PC-9 (cell line): ENCODE measurements at regions not wholly inside any gene's neighbourhood (a gene's known extent, or its start where the extent isn't known, plus 50 kb on each side); places are given as distances from the start of the nearest gene placed in this dataset.
A peak's percentile ranks its signal among the peaks of the same experiment; 100 is the strongest.

Source experiments
- BruUV-seq: library from RNA; stranded (reverse); fragments of 400-500 nt; replicated peaks from 2 replicates; lab custom pipeline; 2021; lab: Mats Ljungman, UMichigan
- CTCF ChIA-PET: fragments of 300-600 bp; sonication (Branson Sonifier 250); formaldehyde crosslinking; loops from one replicate; lab custom pipeline; 2022; ENCODE audit warnings: antibody characterized with exemption; lab: Charles Lee
- POLR2A ChIA-PET: fragments of 300-600 bp; sonication (Branson Sonifier 250); formaldehyde crosslinking; loops from one replicate; lab custom pipeline; 2022; ENCODE audit warnings: antibody characterized with exemption; ENCODE audit not compliant: unreplicated experiment; lab: Charles Lee
- DNase-seq, 2 experiments: peaks; one replicate each; pipeline versions ENCODE4 v3.0.0 to v3.0.0-alpha.2; 2015 to 2022; ENCODE audit warnings: mixed read lengths in 1 of 2
- H2AFZ ChIP-seq: fragments of 200-600 bp; sonication (generic); 2 replicates; pipeline ENCODE4 v1.8.1; 2017; ENCODE audit warnings: antibody characterized with exemption
- H3F3A ChIP-seq: fragments of 200-600 bp; sonication (generic); 2 replicates; pipeline ENCODE4 v1.8.1; 2017; ENCODE audit warnings: antibody characterized with exemption, mild to moderate bottlenecking, low read depth; ENCODE audit not compliant: insufficient read depth
- H3K27ac ChIP-seq: fragments of 200-600 bp; sonication (generic); 2 replicates; pipeline ENCODE4 v1.6.1; 2016; ENCODE audit warnings: mixed run types
- H3K27me3 ChIP-seq: fragments of 200-600 bp; sonication (generic); 2 replicates; pipeline ENCODE4 v1.6.1; 2016; ENCODE audit warnings: low read depth, mixed run types; ENCODE audit not compliant: insufficient read depth
- H3K36me3 ChIP-seq: fragments of 200-600 bp; sonication (generic); 2 replicates; pipeline ENCODE4 v1.6.1; 2016; ENCODE audit warnings: low read depth, mixed run types
- H3K4me1 ChIP-seq: fragments of 200-600 bp; sonication (generic); replicated peaks from 2 replicates; pipeline ENCODE4 v1.6.1; 2016; ENCODE audit warnings: mixed run types; ENCODE audit not compliant: insufficient read depth
- H3K4me2 ChIP-seq: fragments of 200-600 bp; sonication (generic); 2 replicates; pipeline ENCODE4 v1.6.1; 2017; ENCODE audit warnings: mixed run types
- H3K4me3 ChIP-seq: fragments of 200-600 bp; sonication (generic); 2 replicates; pipeline ENCODE4 v1.6.1; 2016; ENCODE audit warnings: mixed run types
- H3K79me2 ChIP-seq: fragments of 200-600 bp; sonication (generic); 2 replicates; pipeline ENCODE4 v1.6.1; 2017; ENCODE audit warnings: low read depth, mixed run types
- H3K9me2 ChIP-seq: fragments of 200-600 bp; sonication (generic); 2 replicates; pipeline ENCODE4 v1.8.1; 2017; ENCODE audit warnings: mild to moderate bottlenecking; ENCODE audit not compliant: insufficient read depth
- H3K9me3 ChIP-seq: fragments of 200-600 bp; sonication (generic); 2 replicates; pipeline ENCODE4 v1.8.1; 2016; ENCODE audit warnings: low read depth; ENCODE audit not compliant: insufficient read depth
- H4K20me1 ChIP-seq: fragments of 200-600 bp; sonication (generic); 2 replicates; pipeline ENCODE4 v1.8.1; 2017; ENCODE audit not compliant: insufficient read depth
- CTCF ChIP-seq: fragments of 200-600 bp; sonication (generic); conservative IDR thresholded peaks from 2 replicates; pipeline ENCODE4 v1.6.1; 2017; ENCODE audit warnings: mixed run types, antibody characterized with exemption, mild to moderate bottlenecking, moderate library complexity
- EZH2 ChIP-seq: fragments of 200-600 bp; sonication (generic); IDR thresholded peaks from 2 replicates; pipeline ENCODE4 v1.8.0; 2017; ENCODE audit warnings: antibody characterized with exemption, low read depth
- intact Hi-C: fragments of 100-400 bp; cut with micrococcal nuclease; formaldehyde crosslinking; loops from one replicate; pipeline ENCODE4 v1.10.0; 2022; ENCODE audit not compliant: unreplicated experiment

DNA sequence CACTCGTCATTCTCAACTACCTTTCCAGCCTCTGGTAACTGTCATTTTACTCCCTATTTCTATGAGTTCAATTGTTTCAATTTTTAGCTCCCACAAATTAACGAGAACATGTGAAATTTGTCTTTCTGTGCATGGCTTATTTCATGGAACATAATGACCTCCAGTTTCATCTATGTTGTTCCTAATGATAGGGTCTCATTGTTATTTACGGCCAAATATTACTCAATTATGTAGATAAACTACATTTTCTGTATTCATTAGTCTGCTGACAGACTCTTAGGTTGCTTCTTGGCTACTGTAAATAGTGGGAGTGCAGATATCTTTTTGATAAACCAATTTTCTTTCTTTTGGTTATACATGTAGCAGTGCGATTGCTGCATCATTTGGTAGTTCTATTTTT lies 374.9 kb upstream of the ROBO1 start:
- 0 out of 2 replicates have a peak, but pooled peaks cover 3% of the 10 kb centered on the region for H3K9me3 ChIP-seq
- H3K9me2 ChIP-seq: no peaks in the 10 kb centered on the region; the same call in 1 of the 2 replicates
- H3K27me3 ChIP-seq: no peaks in the 10 kb centered on the region
- no peaks in the 10 kb centered on the region for H3K79me2 ChIP-seq
- H3F3A ChIP-seq: no peaks in the 10 kb centered on the region; the same call in 1 of the 2 replicates
- H3K4me3 ChIP-seq: no peak overlapping the region
- ChIA-PET POLR2A (no interaction called here), CTCF (no interaction called here)
- H2AFZ ChIP-seq: 0 out of 2 replicates have a peak overlapping the region, but pooled peaks have one; percentile 29
- no peaks in the 10 kb centered on the region for H3K4me1 ChIP-seq
- DNase-seq: no peak
- no peak overlapping the region for H3K27ac ChIP-seq
- no peaks in the 10 kb centered on the region for H3K36me3 ChIP-seq
- TF ChIP-seq CTCF (no peak), EZH2 (no peak)
- H4K20me1 ChIP-seq: no peaks in the 10 kb centered on the region
- intact Hi-C loops: no loop called here
- H3K4me2 ChIP-seq: no peak overlapping the region
- no TSS peak for BruUV-seq

DNA sequence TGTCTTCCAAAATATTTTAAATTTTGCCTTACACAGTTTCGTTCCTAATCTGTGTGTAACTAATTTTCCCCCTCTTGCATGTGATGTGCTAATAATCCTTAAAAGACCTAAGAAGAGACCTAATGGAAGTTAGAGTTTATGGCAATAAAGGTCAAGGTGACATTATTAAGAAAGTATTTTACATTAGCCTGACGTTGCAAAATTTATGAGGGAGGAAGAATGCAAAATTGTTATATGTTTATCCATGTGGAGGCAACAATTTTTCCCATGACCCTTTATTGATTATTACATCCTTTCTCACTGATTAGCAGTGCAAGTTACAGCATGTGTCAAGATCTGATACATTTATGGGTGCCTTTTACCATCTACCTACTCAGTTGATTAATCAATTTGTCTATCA lies 373.8 kb upstream of the ROBO1 start:
- H3K27ac ChIP-seq: no peak overlapping the region
- no peak overlapping the region for H3K4me2 ChIP-seq
- ChIA-PET POLR2A (no interaction called here), CTCF (no interaction called here)
- H3K4me3 ChIP-seq: no peak overlapping the region
- no peaks in the 10 kb centered on the region; the same call in 1 of the 2 replicates for H3K9me2 ChIP-seq
- no peaks in the 10 kb centered on the region for H3K4me1 ChIP-seq
- no peaks in the 10 kb centered on the region for H3K9me3 ChIP-seq
- intact Hi-C loops: no loop called here
- H3K27me3 ChIP-seq: no peaks in the 10 kb centered on the region
- no peaks in the 10 kb centered on the region for H3K79me2 ChIP-seq
- DNase-seq: no peak
- H3K36me3 ChIP-seq: no peaks in the 10 kb centered on the region
- H2AFZ ChIP-seq: no peak overlapping the region
- TF ChIP-seq EZH2 (no peak), CTCF (no peak)
- no peaks in the 10 kb centered on the region; the same call in 1 of the 2 replicates for H3F3A ChIP-seq
- H4K20me1 ChIP-seq: no peaks in the 10 kb centered on the region
- BruUV-seq: no TSS peak

GRCh38 chr3:80116281-80116680 lies 348.5 kb upstream of the ROBO1 start:
- Histone ChIP-seq H4K20me1 (no peaks in the 10 kb centered on the region), H3K4me1 (no peaks in the 10 kb centered on the region), H3K9me3 (no peaks in the 10 kb centered on the region; the same call in none of the 2 replicates), H3K9me2 (no peaks in the 10 kb centered on the region), H3K27me3 (no peaks in the 10 kb centered on the region), H3F3A (no peaks in the 10 kb centered on the region), H3K4me2 (no peak overlapping the region), H3K36me3 (no peaks in the 10 kb centered on the region), H3K4me3 (no peak overlapping the region), H3K27ac (no peak overlapping the region), H2AFZ (no peak overlapping the region), H3K79me2 (no peaks in the 10 kb centered on the region)
- no peak for DNase-seq
- intact Hi-C loops: no loop called here
- no TSS peak for BruUV-seq
- TF ChIP-seq EZH2: no peak
- no peak for TF ChIP-seq CTCF
- CTCF ChIA-PET: no interaction called here
- POLR2A ChIA-PET: no interaction called here
